ENCODE measurements at regions not wholly inside any gene's neighbourhood (a gene's known extent, or its start where the extent isn't known, plus 50 kb on each side); places are given as distances from the start of the nearest gene placed in this dataset.

DNA sequence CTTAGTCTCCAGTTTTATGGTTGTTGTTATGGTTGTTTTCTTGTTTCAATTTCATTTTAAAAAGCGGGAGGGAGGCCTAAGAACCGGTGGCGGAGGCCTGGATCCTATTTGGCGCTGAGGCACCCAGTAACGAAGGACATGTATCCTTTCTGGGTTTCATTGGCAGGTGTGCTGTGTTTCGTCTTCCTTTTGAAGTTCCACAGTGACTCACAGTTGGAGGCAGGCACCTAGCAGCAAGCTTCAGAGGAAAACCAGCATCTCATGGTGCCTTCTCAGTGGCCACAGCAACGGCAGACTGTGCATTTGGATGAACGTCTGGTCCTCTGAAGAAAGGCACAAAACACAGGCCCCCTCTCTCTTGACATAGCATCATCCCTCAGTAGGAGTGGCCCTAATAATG lies 697.2 kb downstream of the EFNB2 start:
- TF ChIP-seq RCOR1 (IDR thresholded peaks at IDR 0.05; ENCODE audit: insufficient replicate concordance, low read length): no peak
- no peak for TF ChIP-seq NFE2L2 (IDR thresholded peaks at IDR 0.05; ENCODE audit: low read depth, low read length)
- no peak for TF ChIP-seq CHD1 (IDR thresholded peaks at IDR 0.05; ENCODE audit: low read depth, low read length)
- no peak for TF ChIP-seq CTCF (conservative IDR thresholded peaks at IDR 0.05; ENCODE audit: low read depth, low read length)
- no peak for TF ChIP-seq BHLHE40 (IDR thresholded peaks at IDR 0.05; ENCODE audit: low read depth, low read length)
- no peak for TF ChIP-seq SMC3 (IDR thresholded peaks at IDR 0.05; ENCODE audit: low read depth, low read length)

Measured in IMR-90 (cell line).